OCI-LY7 (cell line): ENCODE measurements at regions not wholly inside any gene's neighbourhood (a gene's known extent, or its start where the extent isn't known, plus 50 kb on each side); places are given as distances from the start of the nearest gene placed in this dataset.

Experiments
- EZH2phosphoT487 ChIP-seq: fragments of 200-600 bp; sonication (generic); IDR thresholded peaks from 2 replicates; pipeline ENCODE4 v1.6.1; 2018; ENCODE audit warnings: low read depth, borderline replicate concordance, mild to moderate bottlenecking, mixed run types, antibody characterized with exemption, low read length, moderate library complexity, mixed read lengths
- TF ChIP-seq, protein P1 (sequence below): fragments of 200-600 bp; sonication (generic); conservative IDR thresholded peaks from 2 replicates; pipeline ENCODE4 v1.5.1; 2014; ENCODE audit warnings: mild to moderate bottlenecking, antibody characterized with exemption, low read length, moderate library complexity, mixed read lengths

DNA sequence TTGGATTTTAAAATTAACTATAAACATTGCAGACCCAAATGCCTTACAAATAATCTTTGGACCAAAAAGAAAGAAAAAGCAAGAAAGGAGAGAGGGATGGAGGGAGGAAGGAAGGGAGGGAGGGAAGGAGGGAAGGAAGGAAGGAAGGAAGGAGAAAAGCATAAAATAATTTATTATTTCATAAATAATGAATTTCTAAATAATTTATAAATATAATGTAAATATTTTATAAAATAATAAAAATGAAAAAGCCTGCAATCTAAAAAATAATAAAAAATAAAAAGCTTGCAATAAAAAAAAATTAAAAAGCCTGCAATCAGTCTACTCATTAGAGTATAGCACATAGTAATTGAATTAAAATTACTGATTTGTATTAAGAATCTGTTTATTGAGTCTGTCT lies 614.3 kb downstream of the ISL1 start:
- TF ChIP-seq, protein P1, sequence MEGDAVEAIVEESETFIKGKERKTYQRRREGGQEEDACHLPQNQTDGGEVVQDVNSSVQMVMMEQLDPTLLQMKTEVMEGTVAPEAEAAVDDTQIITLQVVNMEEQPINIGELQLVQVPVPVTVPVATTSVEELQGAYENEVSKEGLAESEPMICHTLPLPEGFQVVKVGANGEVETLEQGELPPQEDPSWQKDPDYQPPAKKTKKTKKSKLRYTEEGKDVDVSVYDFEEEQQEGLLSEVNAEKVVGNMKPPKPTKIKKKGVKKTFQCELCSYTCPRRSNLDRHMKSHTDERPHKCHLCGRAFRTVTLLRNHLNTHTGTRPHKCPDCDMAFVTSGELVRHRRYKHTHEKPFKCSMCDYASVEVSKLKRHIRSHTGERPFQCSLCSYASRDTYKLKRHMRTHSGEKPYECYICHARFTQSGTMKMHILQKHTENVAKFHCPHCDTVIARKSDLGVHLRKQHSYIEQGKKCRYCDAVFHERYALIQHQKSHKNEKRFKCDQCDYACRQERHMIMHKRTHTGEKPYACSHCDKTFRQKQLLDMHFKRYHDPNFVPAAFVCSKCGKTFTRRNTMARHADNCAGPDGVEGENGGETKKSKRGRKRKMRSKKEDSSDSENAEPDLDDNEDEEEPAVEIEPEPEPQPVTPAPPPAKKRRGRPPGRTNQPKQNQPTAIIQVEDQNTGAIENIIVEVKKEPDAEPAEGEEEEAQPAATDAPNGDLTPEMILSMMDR: no peak
- no peak for TF ChIP-seq EZH2phosphoT487
